ENCODE measurements at regions not wholly inside any gene's neighbourhood (a gene's known extent, or its start where the extent isn't known, plus 50 kb on each side); places are given as distances from the start of the nearest gene placed in this dataset.

GRCh38 chr10:78921895-78922294 lies 146.9 kb upstream of the ZMIZ1 start:
- no peaks in the 10 kb centered on the region for H3K9me3 Mint-ChIP-seq (ENCODE audit: unreplicated experiment)
- no peak overlapping the region for H3K27ac Mint-ChIP-seq (ENCODE audit: unreplicated experiment)
- H3K36me3 Mint-ChIP-seq (ENCODE audit: unreplicated experiment) = no peaks in the 10 kb centered on the region
- DNase-seq (ENCODE audit: extremely low spot score, unreplicated experiment) = no peak
- H3K27me3 Mint-ChIP-seq (ENCODE audit: unreplicated experiment) = peaks cover 6% of the 10 kb centered on the region
- no peak for TF ChIP-seq CTCF (IDR thresholded peaks at IDR 0.05)
- no peak overlapping the region for H3K4me3 Mint-ChIP-seq (ENCODE audit: unreplicated experiment)
- peaks cover 29% of the 10 kb centered on the region for H3K4me1 Mint-ChIP-seq (ENCODE audit: unreplicated experiment)

- Mint-ChIP-seq H3K27ac (ENCODE audit: unreplicated experiment) (no peak overlapping the region), H3K4me3 (ENCODE audit: unreplicated experiment) (no peak overlapping the region), H3K36me3 (ENCODE audit: unreplicated experiment) (no peaks in the 10 kb centered on the region), H3K27me3 (ENCODE audit: unreplicated experiment) (peaks cover 1% of the 10 kb centered on the region), H3K9me3 (ENCODE audit: unreplicated experiment) (no peaks in the 10 kb centered on the region), H3K4me1 (ENCODE audit: unreplicated experiment) (peaks cover 33% of the 10 kb centered on the region)
- TF ChIP-seq CTCF (IDR thresholded peaks at IDR 0.05) = no peak
- DNase-seq (ENCODE audit: extremely low spot score, unreplicated experiment) = no peak
Observed at GRCh38 chr10:78923647-78924318, 145.0 kb upstream of the ZMIZ1 start.

GRCh38 chr10:78924319-78925003 lies 144.3 kb upstream of the ZMIZ1 start:
- Mint-ChIP-seq H3K36me3 (ENCODE audit: unreplicated experiment) (no peaks in the 10 kb centered on the region), H3K27me3 (ENCODE audit: unreplicated experiment) (no peaks in the 10 kb centered on the region), H3K4me1 (ENCODE audit: unreplicated experiment) (peaks cover 33% of the 10 kb centered on the region), H3K27ac (ENCODE audit: unreplicated experiment) (peak overlapping the region; percentile 57), H3K9me3 (ENCODE audit: unreplicated experiment) (no peaks in the 10 kb centered on the region), H3K4me3 (ENCODE audit: unreplicated experiment) (no peak overlapping the region)
- no peak for TF ChIP-seq CTCF (IDR thresholded peaks at IDR 0.05)
- DNase-seq (ENCODE audit: extremely low spot score, unreplicated experiment) = no peak

GRCh38 chr10:78925275-78925674 lies 143.5 kb upstream of the ZMIZ1 start:
- Mint-ChIP-seq H3K36me3 (ENCODE audit: unreplicated experiment) (no peaks in the 10 kb centered on the region), H3K4me3 (ENCODE audit: unreplicated experiment) (no peak overlapping the region), H3K27me3 (ENCODE audit: unreplicated experiment) (no peaks in the 10 kb centered on the region), H3K27ac (ENCODE audit: unreplicated experiment) (no peak overlapping the region), H3K4me1 (ENCODE audit: unreplicated experiment) (peaks cover 40% of the 10 kb centered on the region), H3K9me3 (ENCODE audit: unreplicated experiment) (no peaks in the 10 kb centered on the region)
- no peak for DNase-seq (ENCODE audit: extremely low spot score, unreplicated experiment)
- TF ChIP-seq CTCF (IDR thresholded peaks at IDR 0.05) = no peak

- H3K27ac Mint-ChIP-seq (ENCODE audit: unreplicated experiment) = no peak overlapping the region
- peaks cover 46% of the 10 kb centered on the region for H3K4me1 Mint-ChIP-seq (ENCODE audit: unreplicated experiment)
- no peak overlapping the region for H3K4me3 Mint-ChIP-seq (ENCODE audit: unreplicated experiment)
- no peak for TF ChIP-seq CTCF (IDR thresholded peaks at IDR 0.05)
- H3K9me3 Mint-ChIP-seq (ENCODE audit: unreplicated experiment) = no peaks in the 10 kb centered on the region
- no peak for DNase-seq (ENCODE audit: extremely low spot score, unreplicated experiment)
- H3K36me3 Mint-ChIP-seq (ENCODE audit: unreplicated experiment) = no peaks in the 10 kb centered on the region
- no peaks in the 10 kb centered on the region for H3K27me3 Mint-ChIP-seq (ENCODE audit: unreplicated experiment)
Observed at GRCh38 chr10:78925800-78926319, 142.9 kb upstream of the ZMIZ1 start.
